ENCODE measurements at regions not wholly inside any gene's neighbourhood (a gene's known extent, or its start where the extent isn't known, plus 50 kb on each side); places are given as distances from the start of the nearest gene placed in this dataset.
"Not testable (repeated sequence)": the region's sequence is repeated elsewhere in the genome, so short reads cannot be mapped to it uniquely, and the experiment has no call there.

- no peaks in the 10 kb centered on the region for H3K27me3 ChIP-seq
- TF ChIP-seq CTCF (IDR thresholded peaks at IDR 0.05; ENCODE audit: low read depth, low read length), result no peak
- H3K36me3 ChIP-seq, result no peaks in the 10 kb centered on the region
- H3K4me1 ChIP-seq, result no peaks in the 10 kb centered on the region; the same call in 1 of the 2 replicates
- no peak for DNase-seq
- no peaks in the 10 kb centered on the region for H3K9me3 ChIP-seq
- no peak overlapping the region for H3K4me3 ChIP-seq (ENCODE audit: low read depth, low read length)
These were observed 985.4 kb upstream of the INTU start for GRCh38 chr4:126647320-126647719.

GRCh38 chr4:126647756-126648397 lies 984.9 kb upstream of the INTU start:
- Histone ChIP-seq H3K4me1 (no peaks in the 10 kb centered on the region; the same call in 1 of the 2 replicates), H3K36me3 (no peaks in the 10 kb centered on the region), H3K27me3 (no peaks in the 10 kb centered on the region), H3K4me3 (ENCODE audit: low read depth, low read length) (no peak overlapping the region), H3K9me3 (no peaks in the 10 kb centered on the region)
- no peak for DNase-seq
- no peak for TF ChIP-seq CTCF (IDR thresholded peaks at IDR 0.05; ENCODE audit: low read depth, low read length)

GRCh38 chr4:126658411-126658810 lies 974.3 kb upstream of the INTU start:
- Histone ChIP-seq H3K4me1 (no peaks in the 10 kb centered on the region), H3K36me3 (no peaks in the 10 kb centered on the region), H3K4me3 (ENCODE audit: low read depth, low read length) (no peak overlapping the region), H3K27me3 (no peaks in the 10 kb centered on the region), H3K9me3 (no peaks in the 10 kb centered on the region)
- DNase-seq, result no peak
- TF ChIP-seq CTCF (IDR thresholded peaks at IDR 0.05; ENCODE audit: low read depth, low read length), result no peak

GRCh38 chr4:126661194-126661593 lies 971.6 kb upstream of the INTU start:
- TF ChIP-seq CTCF (IDR thresholded peaks at IDR 0.05; ENCODE audit: low read depth, low read length), result no peak
- H3K9me3 ChIP-seq, result no peaks in the 10 kb centered on the region
- DNase-seq, result no peak

GRCh38 chr4:126664839-126665238 lies 967.9 kb upstream of the INTU start:
- Histone ChIP-seq H3K27me3 (no peaks in the 10 kb centered on the region), H3K4me3 (ENCODE audit: low read depth, low read length) (no peak overlapping the region), H3K9me3 (no peaks in the 10 kb centered on the region), H3K36me3 (no peaks in the 10 kb centered on the region), H3K4me1 (no peaks in the 10 kb centered on the region)
- TF ChIP-seq CTCF (IDR thresholded peaks at IDR 0.05; ENCODE audit: low read depth, low read length), result no peak
- DNase-seq, result no peak

More at GRCh38 chr4:126661194-126661593, 971.6 kb upstream of the INTU start:
- Histone ChIP-seq H3K27me3 (no peaks in the 10 kb centered on the region), H3K36me3 (no peaks in the 10 kb centered on the region), H3K4me3 (ENCODE audit: low read depth, low read length) (no peak overlapping the region), H3K4me1 (no peaks in the 10 kb centered on the region)

GRCh38 chr4:126670038-126670437 lies 962.7 kb upstream of the INTU start:
- not testable (repeated sequence) for H3K36me3 ChIP-seq; H3K4me1 ChIP-seq; H3K4me3 ChIP-seq (ENCODE audit: low read depth, low read length); DNase-seq; H3K27me3 ChIP-seq; H3K9me3 ChIP-seq

Measured in BE2C (cell line).